H9 (cell line): ENCODE measurements at regions not wholly inside any gene's neighbourhood (a gene's known extent, or its start where the extent isn't known, plus 50 kb on each side); places are given as distances from the start of the nearest gene placed in this dataset.

Source experiments
- DNase-seq: peaks from one replicate; pipeline ENCODE4 v3.0.0-alpha.2; 2017
- H2AFZ ChIP-seq: one replicate; pipeline ENCODE4 v1.6.1; 2013; ENCODE audit warnings: mild to moderate bottlenecking, low read length, control low read depth, moderate library complexity
- H2AK5ac ChIP-seq: 2 replicates; pipeline ENCODE4 v1.6.1; 2013; ENCODE audit warnings: low read length, control low read depth, mixed read lengths; ENCODE audit not compliant: insufficient read length
- H2BK120ac ChIP-seq: one replicate; pipeline ENCODE4 v1.6.1; 2013; ENCODE audit warnings: low read depth, mild to moderate bottlenecking, low read length, control low read depth, inconsistent platforms; ENCODE audit not compliant: poor library complexity, severe bottlenecking
- H2BK12ac ChIP-seq: 2 replicates; pipeline ENCODE4 v1.6.1; 2013; ENCODE audit warnings: low read length, control low read depth, mixed read lengths, low read depth; ENCODE audit not compliant: insufficient read length
- H2BK15ac ChIP-seq: 2 replicates; pipeline ENCODE4 v1.6.1; 2013; ENCODE audit warnings: low read depth, low read length, control low read depth
- H2BK20ac ChIP-seq: one replicate; pipeline ENCODE4 v1.6.1; 2013; ENCODE audit warnings: low read depth, mild to moderate bottlenecking, low read length, control low read depth, inconsistent platforms; ENCODE audit not compliant: poor library complexity, severe bottlenecking
- H2BK5ac ChIP-seq: 2 replicates; pipeline ENCODE4 v1.6.1; 2013; ENCODE audit warnings: low read length, control low read depth, mixed read lengths; ENCODE audit not compliant: insufficient read length
- H3K14ac ChIP-seq: 2 replicates; pipeline ENCODE4 v1.6.1; 2013; ENCODE audit warnings: low read length, control low read depth; ENCODE audit not compliant: insufficient read depth
- H3K18ac ChIP-seq: 2 replicates; pipeline ENCODE4 v1.6.1; 2013; ENCODE audit warnings: low read depth, mild to moderate bottlenecking, mixed read lengths, low read length, control low read depth; ENCODE audit not compliant: insufficient read length
- H3K23ac ChIP-seq: 2 replicates; pipeline ENCODE4 v1.6.1; 2013; ENCODE audit warnings: low read length, control low read depth, mixed read lengths, low read depth; ENCODE audit not compliant: insufficient read length
- H3K23me2 ChIP-seq: 2 replicates; pipeline ENCODE4 v1.6.1; 2013; ENCODE audit warnings: low read depth, mild to moderate bottlenecking, mixed read lengths, low read length, control low read depth; ENCODE audit not compliant: insufficient read length, poor library complexity, severe bottlenecking
- H3K27ac ChIP-seq: 2 replicates; pipeline ENCODE4 v1.5.1; 2013; ENCODE audit warnings: low read length, control low read depth, mixed read lengths, low read depth; ENCODE audit not compliant: insufficient read length
- H3K27me3 ChIP-seq: 2 replicates; pipeline ENCODE4 v1.6.1; 2013; ENCODE audit warnings: low read length, control low read depth, inconsistent platforms; ENCODE audit not compliant: insufficient read depth
- H3K4ac ChIP-seq: 2 replicates; pipeline ENCODE4 v1.6.1; 2013; ENCODE audit warnings: low read depth, mild to moderate bottlenecking, control low read depth, inconsistent platforms, low read length, moderate library complexity
- H3K4me1 ChIP-seq: 2 replicates; pipeline ENCODE4 v1.6.1; 2013; ENCODE audit warnings: low read length, control low read depth, inconsistent platforms; ENCODE audit not compliant: insufficient read depth
- H3K4me2 ChIP-seq: 2 replicates; pipeline ENCODE4 v1.6.1; 2013; ENCODE audit warnings: low read length, control low read depth, mixed read lengths; ENCODE audit not compliant: insufficient read length, insufficient read depth
- H3K56ac ChIP-seq: 2 replicates; pipeline ENCODE4 v1.6.1; 2013; ENCODE audit warnings: low read depth, mild to moderate bottlenecking, mixed read lengths, low read length, control low read depth; ENCODE audit not compliant: insufficient read length
- H3K79me1 ChIP-seq: 2 replicates; pipeline ENCODE4 v1.6.1; 2013; ENCODE audit warnings: low read depth, mild to moderate bottlenecking, moderate library complexity, low read length, control low read depth, inconsistent platforms; ENCODE audit not compliant: insufficient read depth, poor library complexity, severe bottlenecking
- H3K79me2 ChIP-seq: 2 replicates; pipeline ENCODE4 v1.6.1; 2013; ENCODE audit warnings: low read length, control low read depth, inconsistent platforms; ENCODE audit not compliant: insufficient read depth
- H3K9ac ChIP-seq: 2 replicates; pipeline ENCODE4 v1.6.1; 2013; ENCODE audit warnings: low read length, control low read depth, mixed read lengths; ENCODE audit not compliant: insufficient read length; ENCODE audit errors: extremely low read depth
- H3K9me3 ChIP-seq: one replicate; pipeline ENCODE4 v1.6.1; 2013; ENCODE audit warnings: low read depth, low read length, inconsistent platforms; ENCODE audit not compliant: control insufficient read depth
- H3T11ph ChIP-seq: one replicate; pipeline ENCODE4 v1.6.1; 2013; ENCODE audit warnings: mild to moderate bottlenecking, low read length, control low read depth, inconsistent platforms
- H4K20me1 ChIP-seq: one replicate; pipeline ENCODE4 v1.6.1; 2013; ENCODE audit not compliant: control insufficient read depth, insufficient read length, insufficient read depth
- H4K5ac ChIP-seq: 2 replicates; pipeline ENCODE4 v1.6.1; 2013; ENCODE audit warnings: low read depth, mild to moderate bottlenecking, mixed read lengths, low read length, control low read depth; ENCODE audit not compliant: insufficient read length
- H4K8ac ChIP-seq: replicated peaks from 2 replicates; pipeline ENCODE4 v1.6.1; 2013; ENCODE audit warnings: low read length, control low read depth, mixed read lengths, low read depth; ENCODE audit not compliant: insufficient read length
- H4K91ac ChIP-seq: 2 replicates; pipeline ENCODE4 v1.6.1; 2013; ENCODE audit warnings: low read depth, mild to moderate bottlenecking, moderate library complexity, mixed read lengths, low read length, control low read depth; ENCODE audit not compliant: insufficient read length
- H3K27ac Mint-ChIP-seq, 3 experiments: 2 replicates in 2 of 3; 3 replicates in 1 of 3; pipeline ENCODE4 v1.8.0; 2020 to 2021; ENCODE audit warnings: mixed read lengths in 3 of 3, mild to moderate bottlenecking in 1 of 3, moderate library complexity in 1 of 3
- H3K27me3 Mint-ChIP-seq: 2 replicates; pipeline ENCODE4 v1.8.0; 2021; ENCODE audit warnings: low read depth, mild to moderate bottlenecking, moderate library complexity, mixed read lengths
- H3K36me3 Mint-ChIP-seq, 3 experiments: 2 replicates in 2 of 3; 3 replicates in 1 of 3; pipeline ENCODE4 v1.8.0; 2020 to 2021; ENCODE audit warnings: low read depth in 3 of 3, mixed read lengths in 3 of 3; ENCODE audit not compliant: insufficient read depth in 1 of 3
- H3K4me1 Mint-ChIP-seq, 2 experiments: 2 replicates each; pipeline ENCODE4 v1.8.0; 2020; ENCODE audit warnings: mixed read lengths in 2 of 2
- H3K4me3 Mint-ChIP-seq, 2 experiments: 2 replicates in 1 of 2; 3 replicates in 1 of 2; pipeline ENCODE4 v1.8.0; 2020 to 2021; ENCODE audit warnings: mild to moderate bottlenecking in 2 of 2, mixed read lengths in 2 of 2, moderate library complexity in 1 of 2
- H3K9me3 Mint-ChIP-seq, 2 experiments: 2 replicates in 1 of 2; 3 replicates in 1 of 2; pipeline ENCODE4 v1.8.0; 2020; ENCODE audit warnings: mild to moderate bottlenecking in 2 of 2, mixed read lengths in 2 of 2, moderate library complexity in 1 of 2
- CTCF ChIP-seq: fragments of 200-600 bp; sonication (generic); conservative IDR thresholded peaks from 3 replicates; pipeline ENCODE4 v1.8.0; 2021; ENCODE audit warnings: antibody characterized with exemption, mild to moderate bottlenecking
- WGBS: extraction: QIAGEN DNeasy Blood & Tissue Kit; methylation state at CpG from one replicate; pipeline ENCODE4 v1.1.7; 2013; ENCODE audit warnings: missing lambda C conversion rate, low lambda C conversion rate, mixed read lengths; ENCODE audit not compliant: insufficient read length; ENCODE audit errors: extremely low coverage; 5-methylcytosine and 5-hydroxymethylcytosine counted together

GRCh38 chr18:77785415-77785975 lies 535.8 kb downstream of the GALR1 start:
- WGBS = no CpG with 5 or more reads among the region's 7 CpGs
- no peak overlapping the region for H3K4me3 Mint-ChIP-seq

More at GRCh38 chr18:77785415-77785975, 535.8 kb downstream of the GALR1 start:
- Mint-ChIP-seq H3K4me1 (no peaks in the 10 kb centered on the region; a peak in 1 of 4 replicates), H3K36me3 (no peaks in the 10 kb centered on the region), H3K27ac (no peak overlapping the region), H3K9me3 (no peaks in the 10 kb centered on the region), H3K27me3 (no peaks in the 10 kb centered on the region)
- H4K5ac ChIP-seq = no peak overlapping the region
- H3K4me1 ChIP-seq = no peaks in the 10 kb centered on the region
- no peak overlapping the region for H4K8ac ChIP-seq
- H3K4ac ChIP-seq = no peak overlapping the region
- H2AFZ ChIP-seq = no peak overlapping the region
- DNase-seq = no peak
- H2AK5ac ChIP-seq = no peak overlapping the region
- no peak overlapping the region for H2BK20ac ChIP-seq
- H2BK15ac ChIP-seq = no peak overlapping the region
- H3K14ac ChIP-seq = no peak overlapping the region
- no peaks in the 10 kb centered on the region for H3K23me2 ChIP-seq
- H3K23ac ChIP-seq = no peak overlapping the region
- no peak overlapping the region for H2BK120ac ChIP-seq
- H4K20me1 ChIP-seq = no peaks in the 10 kb centered on the region
- H4K91ac ChIP-seq = no peak overlapping the region
- no peaks in the 10 kb centered on the region for H3K9me3 ChIP-seq
- H3T11ph ChIP-seq = no peak overlapping the region
- no peak overlapping the region for H3K4me2 ChIP-seq
- no peak overlapping the region for H2BK5ac ChIP-seq
- H3K79me1 ChIP-seq = no peaks in the 10 kb centered on the region
- H2BK12ac ChIP-seq = no peak overlapping the region
- H3K9ac ChIP-seq = no peak overlapping the region
- no peaks in the 10 kb centered on the region for H3K79me2 ChIP-seq
- H3K56ac ChIP-seq = no peak overlapping the region
- TF ChIP-seq CTCF = no peak
- no peak overlapping the region for H3K18ac ChIP-seq
- no peak overlapping the region for H3K27ac ChIP-seq
- H3K27me3 ChIP-seq = no peaks in the 10 kb centered on the region
